ENCODE measurements at regions not wholly inside any gene's neighbourhood (a gene's known extent, or its start where the extent isn't known, plus 50 kb on each side); places are given as distances from the start of the nearest gene placed in this dataset.

- TF ChIP-seq CTCF (conservative IDR thresholded peaks at IDR 0.05) (no peak), EZH2 (IDR thresholded peaks at IDR 0.05; ENCODE audit: low read depth) (no peak)
These were observed 604.2 kb downstream of the LRRIQ3 start for GRCh38 chr1:73593804-73594203.

Measured in PC-9 (cell line).